GM12891 (cell line): ENCODE measurements at regions not wholly inside any gene's neighbourhood (a gene's known extent, or its start where the extent isn't known, plus 50 kb on each side); places are given as distances from the start of the nearest gene placed in this dataset.

ENCODE experiments used
- DNase-seq: peaks from one replicate; pipeline ENCODE4 v3.0.0; 2011; ENCODE audit warnings: low spot score; ENCODE audit not compliant: insufficient read length
- FAIRE-seq: peaks from 2 replicates; lab custom pipeline; 2011; peaks lifted over from hg19 to GRCh38; lab: Jason Lieb, UNC
- PAX5 ChIP-seq: IDR thresholded peaks from 2 replicates; pipeline ENCODE4 v1.6.1; 2011; ENCODE audit warnings: low read length, moderate library complexity, mild to moderate bottlenecking; ENCODE audit not compliant: insufficient read depth, severe bottlenecking
- POLR2A ChIP-seq: IDR thresholded peaks from 2 replicates; pipeline ENCODE4 v1.6.1; 2011; ENCODE audit warnings: low read depth, low read length, control low read depth
- POLR2AphosphoS5 ChIP-seq: IDR thresholded peaks from 2 replicates; pipeline ENCODE4 v1.6.1; 2011; ENCODE audit warnings: low read depth, low read length, control low read depth
- POU2F2 ChIP-seq: IDR thresholded peaks from 2 replicates; pipeline ENCODE4 v1.6.1; 2011; ENCODE audit warnings: low read depth, mild to moderate bottlenecking, control low read depth, low read length, moderate library complexity
- SPI1 ChIP-seq: IDR thresholded peaks from 2 replicates; pipeline ENCODE4 v1.6.1; 2011; ENCODE audit warnings: low read depth, low read length, control low read depth
- TAF1 ChIP-seq: IDR thresholded peaks from 2 replicates; pipeline ENCODE4 v1.6.1; 2011; ENCODE audit warnings: low read depth, low read length, control low read depth

DNA sequence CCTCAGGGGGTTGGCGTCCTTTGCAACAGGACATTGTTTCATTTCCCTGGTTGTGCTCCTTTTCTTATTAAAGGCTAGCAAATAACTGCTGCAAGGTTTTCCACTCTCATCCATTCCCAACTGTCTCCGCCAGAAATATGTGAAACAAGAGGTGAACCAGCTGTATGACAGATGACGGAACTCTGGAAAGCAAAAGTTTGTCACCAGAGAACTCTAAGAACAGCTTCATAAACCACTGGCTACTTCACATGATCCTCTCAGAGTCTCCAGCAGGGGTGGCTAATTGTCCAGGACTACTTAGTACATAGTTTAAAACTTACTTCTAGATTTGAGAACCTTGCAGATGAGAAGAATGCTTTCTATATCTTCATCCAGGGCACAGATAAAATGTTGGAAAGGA lies 195.9 kb upstream of the RAD23B start:
- TF ChIP-seq POLR2AphosphoS5 (no peak), POLR2A (no peak), POU2F2 (no peak), TAF1 (no peak)
- DNase-seq (no peak), FAIRE-seq (no peak)

DNA sequence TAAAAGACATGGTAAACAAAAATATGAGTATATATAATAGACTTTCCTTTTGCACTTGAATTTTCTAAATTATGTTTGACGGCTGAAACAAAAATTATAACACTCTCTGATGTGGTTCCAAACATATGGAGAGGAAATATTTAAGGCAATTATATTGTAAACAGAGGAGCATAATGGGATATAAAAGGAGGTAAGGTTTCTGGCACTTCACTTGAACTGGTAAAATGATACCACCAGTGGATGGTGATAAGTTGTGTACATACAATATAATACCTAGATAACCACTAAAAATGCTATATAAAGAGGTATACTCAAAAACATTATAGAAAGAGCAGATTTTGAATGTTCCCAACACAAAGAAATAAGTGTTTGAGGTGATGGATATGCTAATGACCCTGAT lies 192.9 kb upstream of the RAD23B start:
- DNase-seq (no peak), FAIRE-seq (no peak)
- TF ChIP-seq SPI1 (no peak), PAX5 (no peak), POLR2A (no peak), TAF1 (no peak), POU2F2 (no peak), POLR2AphosphoS5 (no peak)

- no peak for DNase-seq
- FAIRE-seq, result no peak
- TF ChIP-seq SPI1 (no peak), TAF1 (no peak), POLR2A (no peak), PAX5 (no peak), POLR2AphosphoS5 (no peak)
Observed at GRCh38 chr9:107093365-107094060, 189.6 kb upstream of the RAD23B start.

- FAIRE-seq (no peak), DNase-seq (no peak)
- no peak for TF ChIP-seq POU2F2
- TF ChIP-seq SPI1, result no peak
- no peak for TF ChIP-seq POLR2A
- no peak for TF ChIP-seq TAF1
- TF ChIP-seq POLR2AphosphoS5, result no peak
- no peak for TF ChIP-seq PAX5
Observed at GRCh38 chr9:107094370-107094769, 188.7 kb upstream of the RAD23B start.

GRCh38 chr9:107100591-107100990 lies 182.5 kb upstream of the RAD23B start:
- FAIRE-seq (no peak), DNase-seq (no peak)
- TF ChIP-seq POU2F2, result no peak
- no peak for TF ChIP-seq SPI1
- no peak for TF ChIP-seq TAF1
- no peak for TF ChIP-seq POLR2A
- no peak for TF ChIP-seq POLR2AphosphoS5
- no peak for TF ChIP-seq PAX5

DNA sequence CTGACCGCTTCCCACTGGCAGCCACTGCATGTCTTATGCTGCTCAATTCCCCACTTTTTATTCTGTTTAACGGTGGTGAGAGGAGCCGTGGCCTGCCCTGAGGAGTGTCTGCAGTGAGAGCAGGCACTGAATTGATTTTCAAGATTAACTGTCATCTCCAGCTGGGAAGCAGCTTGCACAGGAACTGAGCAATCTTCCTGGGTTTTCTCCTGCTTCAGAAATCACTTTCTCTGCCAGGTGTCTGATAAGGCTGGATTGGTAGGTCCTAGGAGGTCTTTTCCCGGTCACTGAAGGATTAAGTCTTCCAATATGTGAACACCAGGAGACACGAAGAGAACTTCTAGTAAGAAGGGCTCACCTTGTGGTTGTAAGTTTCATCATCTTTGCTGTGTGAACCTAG lies 181.1 kb upstream of the RAD23B start:
- FAIRE-seq (no peak), DNase-seq (no peak)
- TF ChIP-seq POLR2A, result no peak
- no peak for TF ChIP-seq POU2F2
- TF ChIP-seq PAX5, result no peak
- TF ChIP-seq POLR2AphosphoS5, result no peak
- no peak for TF ChIP-seq TAF1
- no peak for TF ChIP-seq SPI1

- no peak for DNase-seq
- FAIRE-seq, result no peak
- TF ChIP-seq POLR2A (no peak), POLR2AphosphoS5 (no peak), PAX5 (no peak), SPI1 (no peak), POU2F2 (no peak), TAF1 (no peak)
Observed at GRCh38 chr9:107103621-107104020, 179.5 kb upstream of the RAD23B start.

DNA sequence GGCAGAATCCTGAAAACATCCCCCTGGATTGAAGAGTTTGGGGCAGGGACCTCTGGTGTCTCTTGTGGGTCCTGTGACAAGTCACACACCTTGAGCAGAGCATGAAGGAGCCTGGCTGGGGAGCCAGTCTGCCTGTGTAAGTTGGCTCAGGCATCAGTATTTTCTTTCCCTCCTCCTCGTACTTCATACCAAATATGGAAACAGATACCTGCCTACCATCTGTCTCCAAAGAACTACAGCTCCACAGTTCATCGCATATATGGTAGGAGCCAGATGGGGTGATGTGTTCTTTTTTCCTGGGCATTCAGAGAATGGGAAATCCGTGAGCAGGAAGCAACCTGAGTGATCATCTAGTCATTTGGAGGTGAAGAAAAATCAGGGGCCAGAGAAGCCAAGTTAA lies 177.3 kb upstream of the RAD23B start:
- DNase-seq (no peak), FAIRE-seq (no peak)
- no peak for TF ChIP-seq SPI1
- no peak for TF ChIP-seq POLR2AphosphoS5
- no peak for TF ChIP-seq PAX5
- TF ChIP-seq POU2F2, result no peak
- TF ChIP-seq POLR2A, result no peak
- no peak for TF ChIP-seq TAF1

- TF ChIP-seq POU2F2 (no peak), TAF1 (no peak), POLR2A (no peak), POLR2AphosphoS5 (no peak), PAX5 (no peak), SPI1 (no peak)
- DNase-seq, result no peak
- FAIRE-seq, result no peak
Observed at GRCh38 chr9:107106416-107106815, 176.7 kb upstream of the RAD23B start.
